Fibroblast of gingiva (primary cell): ENCODE measurements at regions not wholly inside any gene's neighbourhood (a gene's known extent, or its start where the extent isn't known, plus 50 kb on each side); places are given as distances from the start of the nearest gene placed in this dataset.
"Not testable (repeated sequence)": the region's sequence is repeated elsewhere in the genome, so short reads cannot be mapped to it uniquely, and the experiment has no call there.

Source experiments
- DNase-seq: peaks from one replicate; pipeline ENCODE4 v3.0.0-alpha.2; 2011; ENCODE audit warnings: low read depth

DNA sequence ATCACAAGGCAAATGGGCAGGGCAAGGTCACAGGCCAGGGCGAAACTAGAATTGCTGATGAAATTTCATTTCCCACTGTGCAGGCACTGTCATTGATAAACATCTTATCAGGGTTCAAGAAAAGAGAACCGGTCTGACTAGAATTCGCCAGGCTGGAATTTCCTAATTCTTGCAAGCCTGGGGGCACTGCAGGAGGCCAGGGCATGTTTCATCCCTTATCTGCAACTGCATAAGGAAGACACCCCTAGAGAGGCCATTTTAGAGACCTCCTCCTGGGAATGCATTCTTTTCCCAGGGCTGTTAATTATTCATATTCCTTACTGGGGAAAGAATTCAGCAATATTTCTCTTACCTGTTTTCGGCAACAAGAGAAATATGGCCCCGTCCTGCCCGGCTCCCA, 266.2 kb upstream of the CYLC2 start:
- no peak for DNase-seq

- DNase-seq, result no peak
These were observed 280.9 kb upstream of the CYLC2 start for GRCh38 chr9:102714184-102714583.

GRCh38 chr9:102712910-102713309, 282.2 kb upstream of the CYLC2 start:
- not testable (repeated sequence) for DNase-seq

GRCh38 chr9:102700936-102701335, 294.2 kb upstream of the CYLC2 start:
- DNase-seq, result no peak

GRCh38 chr9:102669220-102669619, 325.9 kb upstream of the CYLC2 start:
- DNase-seq, result no peak

- DNase-seq, result no peak
These were observed 342.7 kb upstream of the CYLC2 start for GRCh38 chr9:102652471-102652870.

DNA sequence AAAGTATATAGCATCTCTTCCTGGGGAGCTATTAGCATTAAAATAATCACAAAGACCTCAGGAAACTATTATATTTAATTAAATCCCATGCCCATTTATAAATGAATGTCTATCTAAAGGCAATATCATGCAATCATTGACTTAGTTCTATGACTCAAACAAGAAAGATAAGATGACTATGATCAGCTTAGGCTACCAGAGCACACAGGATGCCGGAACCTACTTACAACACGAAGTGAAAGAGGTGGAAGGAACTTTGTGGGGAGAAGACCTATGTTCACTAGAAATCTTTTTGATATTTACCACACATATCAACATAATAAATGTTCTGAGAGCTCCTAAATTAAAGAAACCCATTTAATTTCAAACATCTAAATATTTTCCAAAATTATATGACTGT, 344.2 kb upstream of the CYLC2 start:
- DNase-seq, result no peak

GRCh38 chr9:102642651-102643050, 352.5 kb upstream of the CYLC2 start:
- no peak for DNase-seq

- DNase-seq, result no peak
These were observed 363.6 kb upstream of the CYLC2 start for GRCh38 chr9:102631559-102631958.

- DNase-seq, result no peak
These were observed 385.7 kb upstream of the CYLC2 start for GRCh38 chr9:102609461-102609860.

DNA sequence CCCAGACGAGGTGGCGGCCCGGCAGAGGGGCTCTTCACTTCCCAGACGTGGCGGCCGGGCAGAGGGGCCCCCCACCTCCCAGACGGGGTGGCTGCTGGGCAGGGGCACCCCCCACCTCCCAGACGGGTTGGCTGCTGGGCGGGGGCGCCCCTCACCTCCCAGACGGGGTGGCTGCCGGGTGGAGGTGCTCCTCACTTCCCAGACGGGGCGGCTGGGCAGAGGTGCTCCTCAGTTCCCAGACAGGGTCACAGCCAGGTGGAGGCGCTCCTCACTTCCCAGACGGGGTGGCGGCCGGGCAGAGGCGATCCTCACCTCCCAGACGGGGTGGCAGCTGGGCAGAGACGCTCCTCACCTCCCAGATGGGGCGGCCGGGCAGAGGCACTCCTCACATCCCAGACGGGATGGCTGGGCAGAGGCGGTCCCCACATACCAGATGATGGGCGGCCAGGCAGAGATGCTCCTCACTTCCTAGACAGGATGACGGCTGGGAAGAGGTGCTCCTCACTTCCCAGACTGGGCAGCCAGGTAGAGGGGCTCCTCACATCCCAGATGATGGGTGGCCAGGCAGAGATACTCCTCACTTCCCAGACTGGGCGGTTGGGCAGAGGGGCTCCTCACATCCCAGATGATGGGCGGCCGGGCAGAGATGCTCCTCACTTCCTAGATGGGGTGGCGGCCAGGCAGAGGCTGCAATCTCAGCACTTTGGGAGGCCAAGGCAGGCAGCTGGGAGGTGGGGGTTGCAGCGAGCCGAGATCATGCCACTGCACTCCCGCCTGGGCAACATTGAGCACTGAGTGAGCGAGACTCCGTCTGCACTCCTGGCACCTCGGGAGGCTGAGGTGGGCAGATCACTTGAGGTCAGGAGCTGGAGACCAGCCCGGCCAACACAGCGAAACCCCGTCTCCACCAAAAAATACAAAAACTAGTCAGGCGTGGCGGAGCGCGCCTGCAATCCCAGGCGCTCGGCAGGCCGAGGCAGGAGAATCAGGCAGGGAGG, 391.6 kb upstream of the CYLC2 start:
- not testable (repeated sequence) for DNase-seq

DNA sequence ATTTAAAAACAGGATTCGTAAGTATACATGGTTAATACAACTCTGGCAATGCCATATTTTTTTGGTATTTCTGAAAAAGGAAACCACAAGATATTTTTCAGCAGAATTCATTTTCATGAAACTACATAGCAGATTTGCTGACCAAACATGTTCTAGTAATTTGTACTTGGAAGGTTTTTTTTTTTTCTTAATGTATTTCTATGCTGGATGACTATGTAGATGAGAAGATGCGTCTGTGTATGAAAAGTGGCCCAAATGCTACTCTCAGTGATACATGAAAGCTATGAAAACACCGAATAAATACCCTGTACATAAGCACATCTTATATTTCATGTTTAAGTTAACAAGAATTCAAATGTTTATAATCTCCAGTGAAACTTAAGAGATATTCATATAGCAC, 400.9 kb upstream of the CYLC2 start:
- DNase-seq, result no peak

- no peak for DNase-seq
These were observed 407.9 kb upstream of the CYLC2 start for GRCh38 chr9:102587281-102587680.

DNA sequence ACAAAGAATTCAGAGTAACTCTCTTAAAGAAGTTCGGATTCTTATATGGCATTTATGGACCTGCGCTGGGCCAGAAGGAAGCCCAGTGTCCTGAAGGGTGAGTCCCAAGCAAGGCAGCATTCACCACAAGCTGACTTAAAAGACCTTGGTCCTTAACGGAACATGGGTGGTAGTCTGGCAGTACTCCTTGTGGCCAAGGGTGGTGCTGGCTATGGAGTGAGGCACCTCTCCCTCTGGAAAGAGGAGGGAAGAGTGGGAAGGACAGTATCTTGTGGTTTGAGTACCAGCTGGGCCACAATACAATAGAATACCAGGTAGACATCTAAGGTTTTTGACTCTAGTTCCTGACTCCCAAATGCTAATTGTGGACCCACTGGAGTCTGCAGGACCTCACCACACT, 425.7 kb upstream of the CYLC2 start:
- DNase-seq, result no peak

- DNase-seq, result no peak
These were observed 443.8 kb upstream of the CYLC2 start for GRCh38 chr9:102551346-102551745.

DNA sequence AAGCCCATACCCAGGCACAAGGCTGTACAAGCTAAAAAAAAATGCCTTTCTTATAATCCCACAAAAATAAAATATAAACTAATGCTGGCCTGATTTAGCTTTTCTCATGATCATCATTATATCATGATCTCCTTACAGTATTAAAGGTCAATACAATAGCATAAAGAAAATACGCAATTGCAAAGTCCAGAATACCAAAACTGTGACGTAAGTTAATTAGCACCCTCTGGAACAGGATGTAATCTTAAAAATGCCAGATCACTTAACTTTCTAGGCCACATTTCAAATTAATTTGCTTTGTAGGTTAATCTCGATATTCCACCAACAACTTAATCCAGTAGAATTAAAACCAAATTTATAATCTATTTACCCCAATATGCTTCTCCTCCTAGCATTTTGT, 444.2 kb upstream of the CYLC2 start:
- DNase-seq, result no peak

- DNase-seq, result no peak
These were observed 444.9 kb upstream of the CYLC2 start for GRCh38 chr9:102550266-102550665.

DNA sequence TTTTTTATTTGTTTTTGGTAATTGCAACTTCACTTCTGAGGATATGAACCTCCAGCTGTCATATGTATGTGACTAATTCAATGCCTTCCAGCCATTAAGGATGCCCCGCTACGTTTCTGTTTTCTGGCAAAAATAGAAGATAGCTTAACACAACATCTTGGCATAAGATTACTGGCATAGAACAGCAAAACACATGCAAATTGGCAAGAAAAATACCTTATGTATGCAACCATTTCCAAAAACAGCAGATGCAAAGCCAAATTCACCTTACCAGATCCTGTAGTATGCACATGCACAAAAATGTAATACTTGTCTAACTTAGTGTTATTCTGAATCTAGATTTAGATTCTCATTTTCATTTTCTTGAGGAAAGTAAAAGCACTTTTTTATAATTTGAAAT, 461.1 kb upstream of the CYLC2 start:
- DNase-seq, result no peak

DNA sequence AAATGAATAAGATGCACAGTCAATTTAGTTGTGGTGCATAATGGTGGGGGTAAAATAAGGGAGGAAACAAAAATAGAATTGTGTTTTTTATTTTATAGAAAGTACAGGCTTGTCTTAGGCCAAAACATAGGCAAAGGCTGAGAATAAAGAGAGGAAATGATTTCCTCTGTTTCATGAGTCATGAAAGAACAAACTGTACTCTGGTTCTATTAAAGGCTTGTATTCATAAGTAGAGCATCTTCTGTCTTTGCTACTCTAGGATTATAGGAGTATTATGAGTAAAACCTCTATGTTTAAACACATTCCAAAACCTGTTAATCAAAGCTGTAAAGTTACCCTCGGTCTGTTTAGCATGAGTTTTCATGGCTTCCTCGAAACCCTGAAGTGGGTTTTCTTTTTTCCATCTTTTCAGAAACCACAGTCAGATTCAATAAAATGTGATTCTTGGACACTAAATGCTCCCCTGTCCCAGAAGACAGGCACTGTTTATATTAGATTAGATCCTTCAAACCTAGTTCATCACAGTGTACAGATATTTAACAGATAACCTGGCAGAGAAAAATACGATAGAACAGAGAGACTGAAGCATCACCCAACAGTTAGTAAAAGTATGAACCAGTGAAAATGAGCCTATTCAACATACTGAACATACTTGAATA, 473.9 kb upstream of the CYLC2 start:
- no peak for DNase-seq

DNA sequence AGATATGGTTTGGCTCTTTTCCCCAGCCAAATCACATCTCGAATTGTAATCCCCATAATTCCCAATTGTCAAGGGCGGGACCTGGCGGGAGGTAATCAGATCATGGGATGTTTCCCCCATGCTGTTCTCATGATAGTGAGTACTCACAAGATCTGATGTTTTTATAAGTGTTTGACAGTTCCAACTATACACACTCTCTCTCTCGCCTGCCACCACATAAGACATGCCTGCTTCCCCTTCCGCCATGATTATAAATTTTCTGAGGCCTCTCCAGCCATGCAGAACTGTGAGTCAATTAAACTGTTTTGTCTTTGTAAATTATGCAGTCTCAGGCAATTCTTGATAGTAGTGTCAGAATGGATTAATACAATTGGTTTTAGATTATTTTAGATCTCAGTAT, 475.7 kb upstream of the CYLC2 start:
- no peak for DNase-seq

DNA sequence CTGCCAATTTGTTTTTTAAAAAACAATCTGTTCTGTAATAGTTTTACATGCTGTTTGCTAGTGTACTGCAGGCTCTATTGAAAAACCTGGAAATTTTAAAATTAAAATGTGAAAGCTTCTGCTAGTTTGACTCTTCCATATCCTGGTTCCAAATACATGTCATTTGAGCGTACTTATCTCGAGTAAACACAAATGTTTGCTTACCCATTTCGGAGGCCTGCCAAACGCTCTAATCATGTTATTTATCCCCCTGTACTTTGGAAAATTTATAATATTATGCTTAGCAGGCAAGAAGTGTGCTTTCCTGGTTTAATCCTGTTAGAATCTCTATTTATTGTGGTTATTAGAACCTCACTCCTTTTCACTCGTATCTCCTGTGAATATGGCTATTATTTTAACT, 476.8 kb upstream of the CYLC2 start:
- no peak for DNase-seq

- no peak for DNase-seq
These were observed 480.6 kb upstream of the CYLC2 start for GRCh38 chr9:102514541-102514940.

- DNase-seq, result no peak
These were observed 488.0 kb upstream of the CYLC2 start for GRCh38 chr9:102507044-102507687.
